Gastroesophageal sphincter (tissue), 4 donors: ENCODE measurements at regions not wholly inside any gene's neighbourhood (a gene's known extent, or its start where the extent isn't known, plus 50 kb on each side); places are given as distances from the start of the nearest gene placed in this dataset.
"Not testable (repeated sequence)": the region's sequence is repeated elsewhere in the genome, so short reads cannot be mapped to it uniquely, and the experiment has no call there.

Experiments used
- ATAC-seq: fragments of 150-250 bp; one replicate; pipeline ENCODE4 v1.9.1; 2016; ENCODE audit warnings: mild to moderate bottlenecking, moderate library complexity
- H3K27ac ChIP-seq, 4 donors: fragments of 200-600 bp; sonication (generic) in 3 of 4; 1 replicate in 3 of 4; 2 replicates in 1 of 4; pipeline ENCODE4 v1.5.1; 2016 to 2019
- H3K27me3 ChIP-seq: fragments of 200-600 bp; sonication (generic); one replicate; pipeline ENCODE4 v1.5.1; 2019
- H3K36me3 ChIP-seq, 2 donors: fragments of 200-600 bp; sonication (generic); one replicate each; pipeline ENCODE4 v1.5.1; 2019; ENCODE audit warnings: control low read depth in 1 of 2
- H3K4me1 ChIP-seq, 3 donors: fragments of 200-600 bp; sonication (generic); 1 replicate in 2 of 3; 2 replicates in 1 of 3; pipeline ENCODE4 v1.5.1; 2016 to 2019; ENCODE audit warnings: control low read depth in 2 of 3
- H3K4me3 ChIP-seq, 2 donors: fragments of 200-600 bp; sonication (generic); one replicate each; pipeline ENCODE4 v1.5.1; 2019; ENCODE audit warnings: mild to moderate bottlenecking in 1 of 2, moderate library complexity in 1 of 2
- H3K9me3 ChIP-seq, 3 donors: fragments of 200-600 bp; sonication (generic); one replicate each; pipeline ENCODE4 v1.5.1; 2017 to 2019; ENCODE audit warnings: control low read depth in 2 of 3
- CTCF ChIP-seq, 4 experiments: fragments of 200-600 bp in 2 of 4; fragments of 450-650 bp in 2 of 4; sonication (generic) in 1 of 4; IDR thresholded peaks; one replicate each; pipeline ENCODE4 v1.5.1; 2017 to 2019; ENCODE audit warnings: antibody characterized with exemption in 4 of 4, mild to moderate bottlenecking in 2 of 4, moderate library complexity in 2 of 4
- EP300 ChIP-seq: sonication (generic); formaldehyde crosslinking; IDR thresholded peaks from one replicate; pipeline ENCODE4 v1.6.1; 2017; ENCODE audit warnings: antibody characterized with exemption, mild to moderate bottlenecking
- POLR2A ChIP-seq, 2 donors: fragments of 450-650 bp; IDR thresholded peaks; one replicate each; pipeline ENCODE4 v1.6.1; 2017; ENCODE audit warnings: antibody characterized with exemption in 2 of 2, mild to moderate bottlenecking in 2 of 2, moderate library complexity in 1 of 2
- POLR2AphosphoS5 ChIP-seq: sonication (generic); formaldehyde crosslinking; IDR thresholded peaks from one replicate; pipeline ENCODE4 v1.6.1; 2017; ENCODE audit warnings: antibody characterized with exemption
- WGBS, 2 donors: methylation state at CpG; one replicate each; pipeline ENCODE4 v1.1.5; 2018; ENCODE audit warnings: low coverage in 1 of 2; 5-methylcytosine and 5-hydroxymethylcytosine counted together

GRCh38 chr10:90229486-90229885 is 528.1 kb downstream of the KIF20B start:
- H3K4me1 ChIP-seq: no peaks in the 10 kb centered on the region
- ATAC-seq: no peak
- 86 to 100% methylated on average over 1 of the region's 2 CpGs for WGBS, 2 donors
- no peak overlapping the region for H3K27ac ChIP-seq
- H3K9me3 ChIP-seq: no peaks in the 10 kb centered on the region
- no peaks in the 10 kb centered on the region for H3K36me3 ChIP-seq
- no peak overlapping the region for H3K4me3 ChIP-seq
- no peaks in the 10 kb centered on the region for H3K27me3 ChIP-seq
- TF ChIP-seq POLR2A (IDR thresholded peaks at IDR 0.05): no peak
- TF ChIP-seq POLR2AphosphoS5: no peak
- no peak for TF ChIP-seq EP300
- TF ChIP-seq CTCF (IDR thresholded peaks at IDR 0.05): no peak

GRCh38 chr10:90233805-90234204 is 532.4 kb downstream of the KIF20B start:
- not testable (repeated sequence) for ATAC-seq, H3K4me1 ChIP-seq, H3K27ac ChIP-seq, H3K36me3 ChIP-seq, H3K9me3 ChIP-seq, H3K27me3 ChIP-seq, H3K4me3 ChIP-seq
- 60 to 80% methylated on average over 1 of the region's 1 CpG for WGBS, 2 donors

DNA sequence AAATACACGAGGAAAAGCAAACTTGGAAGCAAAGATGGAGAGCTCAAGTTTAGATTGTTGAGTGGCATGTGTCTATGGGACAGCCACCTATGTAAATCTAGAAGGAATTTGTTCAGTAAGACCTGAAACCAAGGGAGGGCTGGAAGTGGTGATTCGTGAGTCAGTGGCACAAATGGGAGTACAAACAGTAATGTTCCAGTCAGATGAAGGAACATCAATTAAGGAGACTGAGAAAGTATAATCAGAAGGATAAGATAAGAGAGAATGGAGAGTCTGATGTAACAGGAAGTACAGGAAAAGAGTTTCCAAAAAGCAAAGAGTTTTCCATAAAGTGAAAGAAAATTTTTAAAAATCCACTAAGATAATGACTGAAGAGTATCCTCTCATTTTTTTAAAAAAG is 544.2 kb downstream of the KIF20B start:
- 55 to 80% methylated on average over 1 to 2 of the region's 2 CpGs for WGBS, 2 donors
- Histone ChIP-seq H3K36me3 (no peaks in the 10 kb centered on the region), H3K27ac (no peak overlapping the region), H3K9me3 (no peaks in the 10 kb centered on the region), H3K4me3 (no peak overlapping the region), H3K4me1 (no peaks in the 10 kb centered on the region), H3K27me3 (no peaks in the 10 kb centered on the region)
- no peak for ATAC-seq
- no peak for TF ChIP-seq POLR2AphosphoS5
- TF ChIP-seq CTCF (IDR thresholded peaks at IDR 0.05): no peak
- no peak for TF ChIP-seq POLR2A (IDR thresholded peaks at IDR 0.05)
- no peak for TF ChIP-seq EP300

GRCh38 chr10:90250784-90251183 is 549.4 kb downstream of the KIF20B start:
- not testable (repeated sequence) for H3K4me1 ChIP-seq, H3K27ac ChIP-seq, H3K27me3 ChIP-seq, H3K36me3 ChIP-seq, H3K9me3 ChIP-seq, H3K4me3 ChIP-seq, ATAC-seq
- WGBS, 2 donors: no CpG with 5 or more reads among the region's 16 CpGs

- no peaks in the 10 kb centered on the region for H3K36me3 ChIP-seq
- no peak for TF ChIP-seq POLR2A (IDR thresholded peaks at IDR 0.05)
- no peak for TF ChIP-seq POLR2AphosphoS5
- TF ChIP-seq CTCF (IDR thresholded peaks at IDR 0.05): no peak
- no peak for TF ChIP-seq EP300
- WGBS, 2 donors: 79 to 90% methylated on average over 2 of the region's 2 CpGs
- H3K27ac ChIP-seq: no peak overlapping the region
- H3K4me1 ChIP-seq: no peaks in the 10 kb centered on the region
- no peak overlapping the region for H3K4me3 ChIP-seq
- ATAC-seq: no peak
- H3K27me3 ChIP-seq: no peaks in the 10 kb centered on the region
- H3K9me3 ChIP-seq: no peaks in the 10 kb centered on the region
These were observed 568.3 kb downstream of the KIF20B start for GRCh38 chr10:90269699-90270098.

- no peaks in the 10 kb centered on the region for H3K27me3 ChIP-seq
- no peak overlapping the region for H3K4me3 ChIP-seq
- TF ChIP-seq EP300 (no peak), POLR2A (IDR thresholded peaks at IDR 0.05) (no peak), POLR2AphosphoS5 (no peak), CTCF (IDR thresholded peaks at IDR 0.05) (no peak)
- no peak overlapping the region for H3K27ac ChIP-seq
- H3K9me3 ChIP-seq: no peaks in the 10 kb centered on the region
- H3K4me1 ChIP-seq: no peaks in the 10 kb centered on the region
- no peak for ATAC-seq
- no peaks in the 10 kb centered on the region for H3K36me3 ChIP-seq
- 66 to 77% methylated on average over 3 to 5 of the region's 5 CpGs for WGBS, 2 donors
These were observed 573.5 kb downstream of the KIF20B start for GRCh38 chr10:90274721-90275468.
